Mucosa of descending colon (tissue), 3 donors: ENCODE measurements at regions not wholly inside any gene's neighbourhood (a gene's known extent, or its start where the extent isn't known, plus 50 kb on each side); places are given as distances from the start of the nearest gene placed in this dataset.

Source experiments
- ATAC-seq: fragments of 200-7000 bp; cut with Tn5 transposase; one replicate; pipeline ENCODE4 v1.9.1; 2020; ENCODE audit warnings: mild to moderate bottlenecking, moderate library complexity
- DNase-seq, 3 donors: peaks; one replicate each; pipeline ENCODE4 v3.0.0-alpha.2; 2020
- H3K36me3 ChIP-seq: fragments of 200-600 bp; one replicate; pipeline ENCODE4 v1.8.0; 2021; ENCODE audit warnings: low read depth, mild to moderate bottlenecking
- H3K4me1 ChIP-seq: fragments of 200-600 bp; one replicate; pipeline ENCODE4 v1.8.0; 2021; ENCODE audit warnings: low read depth, mild to moderate bottlenecking
- H3K4me3 ChIP-seq: fragments of 200-600 bp; one replicate; pipeline ENCODE4 v1.8.0; 2021; ENCODE audit warnings: mild to moderate bottlenecking
- H3K9me3 ChIP-seq: fragments of 200-600 bp; one replicate; pipeline ENCODE4 v1.8.0; 2021; ENCODE audit warnings: mild to moderate bottlenecking
- intact Hi-C, 2 donors: fragments of 100-400 bp; cut with DNase I in 1 of 2; cut with micrococcal nuclease in 1 of 2; formaldehyde crosslinking; loops; one replicate each; pipeline versions ENCODE4 v1.11.0 to v1.11.1; 2022; cut with DNase I, micrococcal nuclease
- TF ChIP-seq, protein P1 (sequence below): fragments of 200-600 bp; IDR thresholded peaks from one replicate; pipeline ENCODE4 v1.8.0; 2022; ENCODE audit warnings: antibody characterized with exemption, mild to moderate bottlenecking
- donor health status: DM: no; HTN: no; CAD: no; lungs with moderate emphysema.
- donor health status: DM: no; HTN: no; CAD: no.
- donor health status: DM: no; HTN: yes; CAD: no.

GRCh38 chr13:59343993-59344822 is 819.5 kb downstream of the DIAPH3 start:
- TF ChIP-seq, protein P1, sequence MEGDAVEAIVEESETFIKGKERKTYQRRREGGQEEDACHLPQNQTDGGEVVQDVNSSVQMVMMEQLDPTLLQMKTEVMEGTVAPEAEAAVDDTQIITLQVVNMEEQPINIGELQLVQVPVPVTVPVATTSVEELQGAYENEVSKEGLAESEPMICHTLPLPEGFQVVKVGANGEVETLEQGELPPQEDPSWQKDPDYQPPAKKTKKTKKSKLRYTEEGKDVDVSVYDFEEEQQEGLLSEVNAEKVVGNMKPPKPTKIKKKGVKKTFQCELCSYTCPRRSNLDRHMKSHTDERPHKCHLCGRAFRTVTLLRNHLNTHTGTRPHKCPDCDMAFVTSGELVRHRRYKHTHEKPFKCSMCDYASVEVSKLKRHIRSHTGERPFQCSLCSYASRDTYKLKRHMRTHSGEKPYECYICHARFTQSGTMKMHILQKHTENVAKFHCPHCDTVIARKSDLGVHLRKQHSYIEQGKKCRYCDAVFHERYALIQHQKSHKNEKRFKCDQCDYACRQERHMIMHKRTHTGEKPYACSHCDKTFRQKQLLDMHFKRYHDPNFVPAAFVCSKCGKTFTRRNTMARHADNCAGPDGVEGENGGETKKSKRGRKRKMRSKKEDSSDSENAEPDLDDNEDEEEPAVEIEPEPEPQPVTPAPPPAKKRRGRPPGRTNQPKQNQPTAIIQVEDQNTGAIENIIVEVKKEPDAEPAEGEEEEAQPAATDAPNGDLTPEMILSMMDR: no peak
- no peaks in the 10 kb centered on the region for H3K36me3 ChIP-seq
- DNase-seq: no peak
- no peaks in the 10 kb centered on the region for H3K4me1 ChIP-seq
- ATAC-seq: no peak
- intact Hi-C loops: no loop called here
- no peak overlapping the region for H3K4me3 ChIP-seq
- no peaks in the 10 kb centered on the region for H3K9me3 ChIP-seq

DNA sequence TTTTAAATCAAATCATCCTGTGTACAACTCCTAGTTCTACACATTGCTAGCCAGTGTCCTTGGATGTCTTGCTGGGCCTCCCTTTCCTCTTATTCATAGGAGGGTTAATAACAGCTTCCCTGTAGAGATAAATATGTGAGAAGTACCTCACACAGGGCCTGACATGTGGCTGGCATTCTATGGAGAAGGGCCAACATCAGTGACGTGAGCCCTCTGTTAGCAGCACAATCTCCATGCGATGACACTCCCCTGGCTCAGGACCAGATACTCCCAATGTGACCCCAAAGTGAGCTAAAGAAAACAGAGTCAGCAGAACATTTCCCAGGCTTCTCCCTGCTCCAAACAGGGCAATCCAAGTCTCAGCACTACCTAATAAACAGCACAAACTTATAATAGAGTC is 818.4 kb downstream of the DIAPH3 start:
- Histone ChIP-seq H3K4me3 (no peak overlapping the region), H3K9me3 (no peaks in the 10 kb centered on the region), H3K36me3 (no peaks in the 10 kb centered on the region), H3K4me1 (no peaks in the 10 kb centered on the region)
- intact Hi-C loops: no loop called here
- TF ChIP-seq, protein P1: no peak
- no peak for DNase-seq
- no peak for ATAC-seq

DNA sequence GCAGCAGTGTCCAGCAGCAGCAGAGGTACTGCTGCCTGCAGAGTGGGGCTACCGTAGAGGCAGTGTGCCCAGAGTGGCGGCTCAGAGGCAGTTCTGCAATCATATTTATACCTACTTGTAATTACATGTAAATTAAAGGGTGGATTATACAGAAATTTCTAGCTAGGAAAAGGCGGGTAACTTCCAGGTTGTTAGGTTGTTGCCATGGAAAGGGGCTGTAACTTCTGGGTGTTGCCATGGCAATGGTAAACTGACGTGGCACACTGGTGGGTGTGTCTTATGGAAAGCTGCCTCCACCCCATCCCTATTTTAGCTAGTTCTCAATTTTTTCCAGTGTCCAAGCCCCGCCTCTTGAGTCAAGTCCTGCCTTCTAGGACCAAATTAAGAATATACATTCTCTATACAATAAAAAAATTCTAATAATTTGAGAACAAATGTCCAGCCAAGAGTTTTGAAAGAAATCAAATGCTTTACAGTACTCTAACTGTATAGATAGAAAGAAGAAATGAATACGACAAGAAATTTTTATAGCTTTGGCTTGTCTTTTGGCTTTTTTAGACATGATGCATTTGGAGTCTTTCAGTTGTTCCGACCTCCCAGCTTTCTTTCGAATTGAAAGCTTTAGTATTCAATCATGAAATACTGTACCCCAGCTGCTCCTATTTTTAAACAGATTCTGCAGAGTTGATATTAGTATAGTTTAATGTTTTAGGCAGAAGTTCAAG is 816.6 kb downstream of the DIAPH3 start:
- Histone ChIP-seq H3K9me3 (no peaks in the 10 kb centered on the region), H3K4me1 (no peaks in the 10 kb centered on the region), H3K4me3 (no peak overlapping the region), H3K36me3 (no peaks in the 10 kb centered on the region)
- intact Hi-C loops: no loop called here
- TF ChIP-seq, protein P1: no peak
- ATAC-seq (no peak), DNase-seq (no peak)

GRCh38 chr13:59348617-59349016 is 815.1 kb downstream of the DIAPH3 start:
- Histone ChIP-seq H3K4me3 (no peak overlapping the region), H3K4me1 (no peaks in the 10 kb centered on the region), H3K36me3 (no peaks in the 10 kb centered on the region), H3K9me3 (no peaks in the 10 kb centered on the region)
- intact Hi-C loops: no loop called here
- no peak for DNase-seq
- TF ChIP-seq, protein P1: no peak
- no peak for ATAC-seq

DNA sequence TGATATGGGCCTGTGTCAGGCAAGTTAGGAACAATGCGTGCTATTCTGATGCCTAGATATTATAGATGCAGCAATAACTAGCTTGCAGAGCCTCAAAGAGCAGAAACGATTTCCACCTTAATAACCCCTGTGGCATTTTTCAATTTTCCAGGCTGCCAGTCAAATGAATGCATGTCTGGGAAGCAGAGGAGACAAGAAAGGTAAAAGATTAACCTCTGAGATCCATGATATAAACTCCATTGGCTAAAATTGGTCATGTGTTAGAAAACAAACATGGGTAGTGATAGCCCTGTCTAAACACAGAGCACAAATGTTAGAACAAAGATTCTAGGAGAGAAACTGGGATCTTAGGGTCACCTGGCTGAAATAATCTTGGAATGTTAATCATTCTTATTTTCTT is 811.1 kb downstream of the DIAPH3 start:
- H3K4me1 ChIP-seq: no peaks in the 10 kb centered on the region
- no peaks in the 10 kb centered on the region for H3K9me3 ChIP-seq
- ATAC-seq (no peak), DNase-seq (no peak)
- intact Hi-C loops: no loop called here
- TF ChIP-seq, protein P1: no peak
- H3K36me3 ChIP-seq: no peaks in the 10 kb centered on the region
- H3K4me3 ChIP-seq: no peak overlapping the region
